GM18502 (cell line): ENCODE measurements at regions not wholly inside any gene's neighbourhood (a gene's known extent, or its start where the extent isn't known, plus 50 kb on each side); places are given as distances from the start of the nearest gene placed in this dataset.
"Not testable (repeated sequence)": the region's sequence is repeated elsewhere in the genome, so short reads cannot be mapped to it uniquely, and the experiment has no call there.

Experiments
- ATAC-seq: cut with Tn5 transposase; IDR thresholded peaks from one replicate; pipeline ENCODE4 v1.9.1; 2021; ENCODE audit warnings: mild to moderate bottlenecking; ENCODE audit not compliant: unreplicated experiment, poor library complexity

DNA sequence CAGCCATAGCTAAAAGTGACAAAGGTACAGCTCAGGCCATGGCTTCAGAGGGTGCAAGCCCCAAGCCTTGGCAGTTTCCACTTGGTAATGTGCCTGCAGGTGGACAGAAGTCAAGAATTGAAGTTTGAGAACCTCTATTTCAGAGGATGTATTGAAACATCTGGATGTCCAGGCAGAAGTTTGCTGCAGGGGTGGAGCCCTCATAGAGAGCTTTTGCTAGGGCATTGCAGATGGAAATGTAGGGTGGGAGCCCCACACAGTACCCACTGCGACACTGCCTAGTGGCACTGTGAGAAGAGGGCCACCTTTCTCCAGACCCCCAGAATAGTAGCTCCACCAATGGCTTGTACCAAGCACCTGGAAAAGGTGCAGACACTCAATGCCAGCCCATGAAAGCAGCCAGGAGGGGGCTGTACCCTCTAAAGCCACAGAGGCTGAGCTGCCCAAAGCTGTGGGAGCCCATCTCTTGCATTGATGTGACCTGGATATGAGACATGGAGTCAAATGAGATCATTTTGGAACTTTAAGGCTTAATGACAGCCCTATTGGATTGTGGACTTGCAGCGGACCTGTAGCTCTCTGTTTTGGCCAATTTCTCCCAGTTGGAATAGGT is 1299.4 kb upstream of the MAP3K7 start:
- ATAC-seq, result no peak

DNA sequence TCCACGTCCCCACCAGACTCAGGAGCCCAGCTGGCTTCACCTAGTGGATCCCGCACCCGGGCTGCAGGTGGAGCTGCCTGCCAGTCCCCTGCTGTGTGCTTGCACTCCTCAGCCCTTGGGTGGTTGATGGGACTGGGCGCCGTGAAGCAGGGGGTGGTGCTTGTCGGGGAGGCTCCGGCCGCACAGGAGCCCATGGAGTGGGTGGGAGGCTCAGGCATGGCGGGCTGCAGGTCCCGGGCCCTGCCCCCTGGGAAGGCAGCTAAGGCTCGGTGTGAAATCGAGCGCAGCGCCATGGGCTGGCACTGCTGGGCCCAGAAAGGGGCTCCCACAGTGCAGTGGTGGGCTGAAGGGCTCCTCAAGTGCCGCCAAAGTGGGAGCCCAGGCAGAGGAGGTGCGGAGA is 1294.9 kb upstream of the MAP3K7 start:
- not testable (repeated sequence) for ATAC-seq

DNA sequence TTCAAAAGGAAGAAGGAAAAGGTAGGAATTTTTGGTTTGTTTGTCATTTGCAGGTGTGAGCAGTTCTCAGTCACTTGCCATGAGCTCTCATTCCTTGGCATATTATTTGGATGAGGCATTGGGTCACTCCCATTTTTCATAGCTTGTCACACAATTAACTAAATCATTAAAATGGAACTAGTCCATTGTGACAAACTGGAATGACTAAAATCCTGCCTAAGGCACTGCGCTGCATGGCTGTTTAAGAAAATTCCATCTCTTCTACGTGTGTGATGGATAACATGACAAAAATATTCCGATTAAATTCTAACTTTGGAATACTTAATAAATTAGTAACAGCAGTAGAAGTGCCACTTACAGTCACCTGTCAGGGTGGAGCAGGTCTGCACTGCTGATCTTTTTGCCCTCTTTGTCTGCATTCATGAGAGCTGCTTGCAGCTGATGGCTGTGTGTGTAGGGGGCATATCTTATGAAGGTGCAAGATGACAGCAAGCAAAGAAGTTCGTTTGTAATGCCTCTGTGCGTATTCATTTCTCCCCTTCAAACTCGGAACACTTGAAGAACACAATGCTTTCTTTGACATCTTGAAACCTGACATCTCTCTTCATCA is 1292.6 kb upstream of the MAP3K7 start:
- no peak for ATAC-seq

- no peak for ATAC-seq
These were observed 1291.1 kb upstream of the MAP3K7 start for GRCh38 chr6:91877994-91878393.

DNA sequence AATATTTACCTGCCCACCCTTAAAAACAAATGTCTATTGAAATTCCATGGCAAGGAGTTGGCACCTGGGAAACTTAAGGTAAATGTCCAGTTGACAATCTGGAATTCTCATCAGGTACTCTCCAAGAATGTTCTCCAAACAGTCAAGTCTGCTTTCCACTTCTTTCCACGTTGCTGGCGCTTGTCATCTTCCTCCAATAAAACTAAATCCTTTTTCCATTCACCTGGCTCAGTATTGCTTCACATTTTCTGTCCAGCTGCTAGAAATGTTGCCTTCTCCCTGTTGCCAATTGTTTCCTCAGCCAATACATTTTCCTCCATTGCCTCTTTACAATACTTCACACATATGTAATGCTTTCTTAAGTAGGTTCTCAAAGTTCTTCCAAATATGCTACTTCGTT is 1288.1 kb upstream of the MAP3K7 start:
- ATAC-seq, result no peak

GRCh38 chr6:91868539-91869202 is 1281.8 kb upstream of the MAP3K7 start:
- ATAC-seq, result no peak

DNA sequence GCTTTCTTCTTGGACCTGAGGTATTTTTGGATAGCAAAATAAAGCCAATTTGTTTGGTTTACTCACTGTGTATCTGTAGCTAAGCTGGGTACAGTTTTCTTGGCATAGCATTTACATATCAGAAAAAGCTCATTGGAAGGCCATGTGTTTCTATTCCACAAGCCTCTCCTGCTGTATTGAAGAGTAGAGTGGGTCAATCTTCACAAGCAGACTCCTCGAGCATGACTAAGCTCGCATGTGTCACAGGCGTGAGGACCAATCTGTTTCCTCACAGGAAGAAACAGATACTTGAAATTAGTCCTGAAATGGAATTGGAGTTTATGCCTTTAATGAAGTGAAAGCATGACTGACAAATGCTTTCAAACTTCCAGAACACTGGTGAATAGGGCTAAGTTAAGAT is 1279.0 kb upstream of the MAP3K7 start:
- no peak for ATAC-seq

DNA sequence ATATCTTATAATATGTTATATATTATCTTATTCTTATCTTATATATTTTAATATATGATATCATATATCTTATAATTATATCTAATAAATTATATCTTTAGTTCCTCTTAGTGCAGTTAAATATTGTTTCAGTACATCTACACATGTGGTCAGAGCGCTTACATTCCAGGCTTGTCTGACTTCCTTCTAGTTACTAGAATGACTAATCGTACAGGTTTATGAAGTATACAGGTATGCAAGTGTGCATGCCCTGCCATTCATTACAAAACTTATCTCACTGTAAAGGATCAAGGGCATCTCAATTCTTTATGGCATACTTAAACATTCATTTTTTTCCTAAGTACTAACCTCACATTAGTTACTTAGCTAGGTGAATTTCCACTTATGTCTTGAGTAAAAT is 1278.0 kb upstream of the MAP3K7 start:
- no peak for ATAC-seq

DNA sequence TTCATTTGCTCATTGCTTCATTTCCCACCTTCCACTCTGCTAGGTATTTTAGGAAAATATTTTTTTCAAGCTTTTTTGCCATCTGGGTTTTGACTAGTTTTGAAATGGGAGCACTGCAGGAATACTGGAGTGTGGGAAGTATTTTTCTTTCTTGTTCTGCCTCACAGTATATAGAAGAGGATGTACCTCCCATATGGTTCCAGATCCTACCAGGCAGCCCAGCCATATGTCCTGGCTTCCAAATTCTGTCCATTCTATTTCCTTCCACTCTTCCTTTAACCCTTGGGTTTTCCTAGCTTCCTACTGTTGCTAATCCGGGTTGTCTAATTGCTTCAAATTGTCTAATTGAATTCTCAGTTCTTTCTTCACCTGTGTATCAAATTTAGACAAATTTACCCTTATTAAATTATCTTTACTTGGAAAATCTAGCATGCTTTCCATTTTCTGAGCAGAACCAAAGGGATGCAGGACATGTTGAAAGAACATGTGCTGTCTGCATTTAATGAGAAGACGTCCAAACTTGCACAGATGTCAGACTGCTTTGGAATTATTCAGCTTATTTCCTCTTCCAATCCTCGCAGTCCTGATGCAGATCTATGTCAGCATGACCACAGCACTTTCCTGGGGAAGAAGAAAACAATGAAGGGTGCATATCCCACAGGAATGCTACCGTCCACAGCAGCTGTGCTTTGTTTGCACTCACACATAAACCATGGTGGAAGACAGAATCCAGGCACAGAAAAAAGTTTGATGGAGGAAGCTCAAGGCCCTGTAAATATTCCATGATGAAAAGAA is 1273.9 kb upstream of the MAP3K7 start:
- no peak for ATAC-seq

DNA sequence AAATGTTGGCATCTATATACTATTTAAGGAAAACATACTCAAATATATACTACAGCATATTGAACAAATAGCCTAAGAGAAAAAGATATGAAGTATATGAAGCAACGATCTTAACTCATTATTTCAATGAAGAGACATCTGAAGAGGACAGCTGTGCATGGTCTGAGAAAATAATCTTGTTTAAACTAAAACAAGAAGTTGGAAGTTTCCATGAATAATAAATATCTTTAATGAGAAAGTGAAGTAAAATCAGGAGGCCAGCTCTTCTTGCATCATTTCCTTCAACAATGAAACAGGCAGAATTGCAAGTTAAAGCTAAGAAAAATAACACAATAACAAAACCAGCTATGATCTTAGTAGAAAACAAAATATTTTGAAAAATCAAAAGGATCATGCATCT is 1265.4 kb upstream of the MAP3K7 start:
- ATAC-seq, result no peak

DNA sequence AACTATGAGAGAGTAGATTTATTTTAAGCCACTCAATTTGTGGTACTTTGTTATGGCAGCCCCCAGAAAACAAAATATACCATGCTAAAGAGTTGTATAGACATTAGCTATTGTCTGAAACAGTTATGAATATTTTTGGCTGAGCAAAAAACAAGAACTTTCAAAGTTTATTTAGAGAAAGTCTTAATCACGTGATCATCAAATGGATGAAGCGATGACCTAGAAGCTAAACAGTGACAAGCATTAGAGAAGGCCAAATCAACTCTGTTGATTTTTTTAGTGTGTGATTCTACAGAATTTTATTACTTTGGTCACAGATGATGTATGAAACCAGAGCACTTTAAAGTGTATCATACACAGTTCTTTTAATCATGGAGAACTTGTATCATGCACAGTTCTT is 1247.9 kb upstream of the MAP3K7 start:
- no peak for ATAC-seq

DNA sequence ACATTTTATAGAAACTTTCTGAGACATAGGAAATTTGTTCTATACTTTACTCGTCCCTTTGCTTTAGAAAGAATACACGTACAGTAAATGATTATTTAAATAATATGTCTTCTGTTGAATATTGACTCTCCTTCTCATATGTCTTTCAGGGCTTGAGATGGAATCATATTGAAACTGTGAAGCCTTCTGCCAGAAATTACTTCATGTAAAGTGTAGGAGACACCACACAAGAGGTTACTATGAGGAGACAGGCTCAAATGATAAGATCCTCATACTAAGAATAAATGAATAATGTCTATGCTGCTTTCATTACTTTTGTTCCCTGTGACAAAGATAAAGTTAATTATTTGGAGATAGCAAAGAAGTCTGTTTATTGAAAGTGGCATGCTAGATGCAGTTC is 1240.3 kb upstream of the MAP3K7 start:
- no peak for ATAC-seq

GRCh38 chr6:91826128-91826527 is 1239.3 kb upstream of the MAP3K7 start:
- no peak for ATAC-seq

GRCh38 chr6:91824331-91824730 is 1237.5 kb upstream of the MAP3K7 start:
- ATAC-seq, result no peak

GRCh38 chr6:91822581-91822980 is 1235.7 kb upstream of the MAP3K7 start:
- no peak for ATAC-seq

GRCh38 chr6:91816335-91816734 is 1229.5 kb upstream of the MAP3K7 start:
- no peak for ATAC-seq

- no peak for ATAC-seq
These were observed 1226.8 kb upstream of the MAP3K7 start for GRCh38 chr6:91813641-91814040.

DNA sequence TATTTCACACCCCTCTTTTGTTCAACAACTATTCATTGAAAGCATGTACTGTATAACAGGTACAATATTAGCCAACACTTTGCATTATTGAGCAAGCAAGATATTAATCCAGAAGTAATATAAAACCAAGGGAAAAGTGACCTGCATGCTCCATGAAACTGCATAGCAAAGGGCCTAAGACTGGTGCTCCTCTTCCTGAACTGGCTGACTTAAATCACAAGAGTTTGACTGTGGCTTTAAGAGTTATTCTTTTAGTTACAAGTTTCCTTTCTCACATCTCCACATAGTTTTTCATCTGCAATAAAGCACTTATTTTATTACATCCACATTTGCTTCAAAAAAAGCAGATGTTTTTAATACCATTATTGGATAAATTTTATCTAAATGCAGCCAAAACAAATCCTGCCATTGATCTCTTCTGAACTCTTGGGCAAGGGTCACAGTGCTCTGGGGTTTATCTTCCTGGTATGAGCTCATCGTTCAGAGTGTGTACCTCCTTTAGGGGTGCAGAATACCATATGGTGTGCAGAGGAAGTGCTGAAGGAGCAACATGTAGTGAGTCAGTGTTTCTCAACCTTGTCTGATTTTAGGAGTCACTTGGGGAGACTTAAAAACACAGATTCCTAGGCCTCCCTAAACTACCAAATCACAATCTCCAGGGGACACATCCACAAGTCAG is 1225.9 kb upstream of the MAP3K7 start:
- no peak for ATAC-seq

- ATAC-seq, result no peak
These were observed 1218.1 kb upstream of the MAP3K7 start for GRCh38 chr6:91804981-91805380.

- no peak for ATAC-seq
These were observed 1215.6 kb upstream of the MAP3K7 start for GRCh38 chr6:91802431-91802830.

GRCh38 chr6:91796603-91797002 is 1209.7 kb upstream of the MAP3K7 start:
- ATAC-seq, result no peak
